CD4-positive, CD25-positive, alpha-beta regulatory T cell (primary cell): ENCODE measurements at regions not wholly inside any gene's neighbourhood (a gene's known extent, or its start where the extent isn't known, plus 50 kb on each side); places are given as distances from the start of the nearest gene placed in this dataset.
A peak's percentile ranks its signal among the peaks of the same experiment; 100 is the strongest.
"Not testable (repeated sequence)": the region's sequence is repeated elsewhere in the genome, so short reads cannot be mapped to it uniquely, and the experiment has no call there.

Experiments used
- ATAC-seq, 2 donors: fragments of 150-1000 bp; cut with Tn5 transposase; one replicate each; pipeline ENCODE4 v1.10.0; 2021; ENCODE audit warnings: low read depth in 2 of 2, moderate number of reproducible peaks in 2 of 2, moderate library complexity in 1 of 2
- DNase-seq, 3 donors: peaks; one replicate each; pipeline versions ENCODE4 v3.0.0 to v3.0.0-alpha.2; 2012 to 2022; ENCODE audit warnings: mixed read lengths in 1 of 3
- H3K27ac ChIP-seq: one replicate; pipeline ENCODE4 v1.7.0; 2013; ENCODE audit warnings: mild to moderate bottlenecking, low read length; ENCODE audit not compliant: insufficient read depth, poor library complexity, severe bottlenecking
- H3K27me3 ChIP-seq: one replicate; pipeline ENCODE4 v1.7.0; 2013; ENCODE audit warnings: low read length; ENCODE audit not compliant: control insufficient read depth, insufficient read depth
- H3K36me3 ChIP-seq: one replicate; pipeline ENCODE4 v1.7.0; 2013; ENCODE audit warnings: mild to moderate bottlenecking, low read length, moderate library complexity; ENCODE audit not compliant: control insufficient read depth, insufficient read depth
- H3K4me1 ChIP-seq: 2 replicates; pipeline ENCODE4 v1.7.0; 2013; ENCODE audit warnings: mild to moderate bottlenecking, low read length; ENCODE audit not compliant: insufficient read depth, control insufficient read depth, poor library complexity, severe bottlenecking
- H3K4me3 ChIP-seq: one replicate; pipeline ENCODE4 v1.7.0; 2013; ENCODE audit warnings: low read depth, mild to moderate bottlenecking, low read length, moderate library complexity
- H3K9me3 ChIP-seq, 2 experiments: 1 replicate in 1 of 2; 2 replicates in 1 of 2; pipeline ENCODE4 v1.7.0; 2013; ENCODE audit warnings: low read length in 2 of 2, mild to moderate bottlenecking in 1 of 2, moderate library complexity in 1 of 2; ENCODE audit not compliant: control insufficient read depth in 2 of 2
- H3K27ac Mint-ChIP-seq, 3 donors: one replicate each; pipeline ENCODE4 v1.8.0; 2020 to 2022; ENCODE audit warnings: mild to moderate bottlenecking in 3 of 3, mixed read lengths in 3 of 3, moderate library complexity in 2 of 3
- H3K27me3 Mint-ChIP-seq: one replicate; pipeline ENCODE4 v1.8.0; 2022; ENCODE audit warnings: mild to moderate bottlenecking, mixed read lengths
- H3K36me3 Mint-ChIP-seq: one replicate; pipeline ENCODE4 v1.8.0; 2020; ENCODE audit warnings: mixed read lengths
- H3K4me1 Mint-ChIP-seq, 4 donors: one replicate each; pipeline ENCODE4 v1.8.0; 2020 to 2022; ENCODE audit warnings: mixed read lengths in 4 of 4, mild to moderate bottlenecking in 1 of 4
- H3K4me3 Mint-ChIP-seq, 4 donors: one replicate each; pipeline ENCODE4 v1.8.0; 2020 to 2022; ENCODE audit warnings: mild to moderate bottlenecking in 4 of 4, mixed read lengths in 4 of 4, moderate library complexity in 3 of 4
- H3K9me3 Mint-ChIP-seq, 7 donors: one replicate each; pipeline ENCODE4 v1.8.0; 2020 to 2022; ENCODE audit warnings: mixed read lengths in 7 of 7, mild to moderate bottlenecking in 3 of 7, moderate library complexity in 2 of 7

- Histone ChIP-seq H3K27me3 (no peaks in the 10 kb centered on the region), H3K27ac (no peak overlapping the region), H3K36me3 (no peaks in the 10 kb centered on the region), H3K4me1 (no peaks in the 10 kb centered on the region), H3K9me3 (no peaks in the 10 kb centered on the region), H3K4me3 (no peak overlapping the region)
- Mint-ChIP-seq H3K27ac (no peak overlapping the region), H3K36me3 (no peaks in the 10 kb centered on the region), H3K9me3 (no peaks in the 10 kb centered on the region), H3K4me1 (no peaks in the 10 kb centered on the region), H3K4me3 (no peak overlapping the region), H3K27me3 (no peaks in the 10 kb centered on the region)
- ATAC-seq = no peak
- DNase-seq = no peak
Measured at GRCh38 chr3:127079211-127079610, 96.3 kb downstream of the PLXNA1 start.

- no peaks in the 10 kb centered on the region for H3K36me3 ChIP-seq
- ATAC-seq (no peak), DNase-seq (no peak)
- H3K4me3 Mint-ChIP-seq = no peak overlapping the region
- H3K4me3 ChIP-seq = no peak overlapping the region
- no peaks in the 10 kb centered on the region for H3K4me1 Mint-ChIP-seq
- H3K9me3 ChIP-seq = no peaks in the 10 kb centered on the region
- H3K27me3 ChIP-seq = no peaks in the 10 kb centered on the region
- H3K9me3 Mint-ChIP-seq = no peaks in the 10 kb centered on the region
- no peaks in the 10 kb centered on the region for H3K36me3 Mint-ChIP-seq
- H3K27me3 Mint-ChIP-seq = no peaks in the 10 kb centered on the region
- no peaks in the 10 kb centered on the region for H3K4me1 ChIP-seq
- no peak overlapping the region for H3K27ac Mint-ChIP-seq
- H3K27ac ChIP-seq = no peak overlapping the region
Measured at GRCh38 chr3:127081001-127081720, 98.2 kb downstream of the PLXNA1 start.

- Histone ChIP-seq H3K27ac (no peak overlapping the region), H3K9me3 (no peaks in the 10 kb centered on the region), H3K36me3 (no peaks in the 10 kb centered on the region)
Measured at GRCh38 chr3:127082066-127082465, 99.2 kb downstream of the PLXNA1 start.

GRCh38 chr3:127083778-127084397 lies 101.0 kb downstream of the PLXNA1 start:
- H3K27me3 ChIP-seq = no peaks in the 10 kb centered on the region
- no peaks in the 10 kb centered on the region for H3K4me1 Mint-ChIP-seq
- peaks cover 0 to 1% (median 0%) of the 10 kb centered on the region in 7 donors for H3K9me3 Mint-ChIP-seq
- H3K27ac ChIP-seq = no peak overlapping the region
- H3K36me3 ChIP-seq = no peaks in the 10 kb centered on the region
- H3K4me1 ChIP-seq = no peaks in the 10 kb centered on the region
- H3K27ac Mint-ChIP-seq = no peak overlapping the region
- ATAC-seq (no peak), DNase-seq (no peak)
- no peaks in the 10 kb centered on the region for H3K27me3 Mint-ChIP-seq
- H3K36me3 Mint-ChIP-seq = no peaks in the 10 kb centered on the region
- H3K4me3 ChIP-seq = no peak overlapping the region
- H3K9me3 ChIP-seq = no peaks in the 10 kb centered on the region
- H3K4me3 Mint-ChIP-seq = no peak overlapping the region

More at GRCh38 chr3:127082066-127082465, 99.2 kb downstream of the PLXNA1 start:
- H3K27me3 Mint-ChIP-seq = no peaks in the 10 kb centered on the region
- H3K4me3 ChIP-seq = no peak overlapping the region
- no peaks in the 10 kb centered on the region for H3K4me1 Mint-ChIP-seq
- H3K36me3 Mint-ChIP-seq = no peaks in the 10 kb centered on the region
- DNase-seq = no peak
- no peaks in the 10 kb centered on the region for H3K4me1 ChIP-seq
- H3K4me3 Mint-ChIP-seq = no peak overlapping the region
- no peak overlapping the region for H3K27ac Mint-ChIP-seq
- H3K9me3 Mint-ChIP-seq = no peaks in the 10 kb centered on the region
- ATAC-seq = no peak
- no peaks in the 10 kb centered on the region for H3K27me3 ChIP-seq

- no peak for ATAC-seq
- peak overlapping the region in 1 of 3 donors; percentile 32 for H3K27ac Mint-ChIP-seq
- Histone ChIP-seq H3K4me1 (no peaks in the 10 kb centered on the region), H3K9me3 (no peaks in the 10 kb centered on the region), H3K36me3 (no peaks in the 10 kb centered on the region), H3K27me3 (no peaks in the 10 kb centered on the region), H3K27ac (no peak overlapping the region), H3K4me3 (no peak overlapping the region)
- no peaks in the 10 kb centered on the region for H3K36me3 Mint-ChIP-seq
- H3K27me3 Mint-ChIP-seq = no peaks in the 10 kb centered on the region
- H3K9me3 Mint-ChIP-seq = peaks cover 0 to 1% (median 0%) of the 10 kb centered on the region in 7 donors
- H3K4me1 Mint-ChIP-seq = no peaks in the 10 kb centered on the region
- DNase-seq = no peak
- H3K4me3 Mint-ChIP-seq = no peak overlapping the region
Measured at GRCh38 chr3:127084401-127084990, 101.6 kb downstream of the PLXNA1 start.

- no peak overlapping the region for H3K27ac Mint-ChIP-seq
- H3K4me1 ChIP-seq = no peaks in the 10 kb centered on the region
- no peak overlapping the region for H3K27ac ChIP-seq
- H3K4me1 Mint-ChIP-seq = no peaks in the 10 kb centered on the region
- ATAC-seq = no peak
- H3K4me3 ChIP-seq = no peak overlapping the region
- H3K4me3 Mint-ChIP-seq = no peak overlapping the region
- peaks cover 0 to 3% (median 0%) of the 10 kb centered on the region in 7 donors for H3K9me3 Mint-ChIP-seq
- no peaks in the 10 kb centered on the region for H3K27me3 Mint-ChIP-seq
- no peaks in the 10 kb centered on the region for H3K36me3 Mint-ChIP-seq
- no peaks in the 10 kb centered on the region for H3K36me3 ChIP-seq
- DNase-seq = no peak
- no peaks in the 10 kb centered on the region for H3K9me3 ChIP-seq
- no peaks in the 10 kb centered on the region for H3K27me3 ChIP-seq
Measured at GRCh38 chr3:127085576-127085975, 102.7 kb downstream of the PLXNA1 start.

GRCh38 chr3:127086591-127086990 lies 103.7 kb downstream of the PLXNA1 start:
- not testable (repeated sequence) for H3K27ac Mint-ChIP-seq

More at GRCh38 chr3:127086591-127086990, 103.7 kb downstream of the PLXNA1 start:
- not testable (repeated sequence) for H3K4me3 ChIP-seq, H3K27me3 ChIP-seq, H3K27me3 Mint-ChIP-seq, H3K4me1 Mint-ChIP-seq, H3K4me3 Mint-ChIP-seq, DNase-seq, H3K4me1 ChIP-seq, H3K9me3 Mint-ChIP-seq, H3K27ac ChIP-seq, ATAC-seq, H3K36me3 Mint-ChIP-seq, H3K9me3 ChIP-seq, H3K36me3 ChIP-seq
